Omental fat pad (tissue), 3 donors: ENCODE measurements at regions not wholly inside any gene's neighbourhood (a gene's known extent, or its start where the extent isn't known, plus 50 kb on each side); places are given as distances from the start of the nearest gene placed in this dataset.

Source experiments
- ATAC-seq: fragments of 150-250 bp; one replicate; pipeline ENCODE4 v1.9.1; 2016; ENCODE audit warnings: mild to moderate bottlenecking, moderate library complexity; ENCODE audit not compliant: low FRiP score
- DNase-seq: peaks from one replicate; pipeline ENCODE4 v3.0.0-alpha.2; 2019; ENCODE audit warnings: low spot score
- CTCF ChIP-seq, 3 donors: fragments of 450-650 bp; IDR thresholded peaks; one replicate each; pipeline ENCODE4 v1.5.1; 2016 to 2017; ENCODE audit warnings: antibody characterized with exemption in 3 of 3, mild to moderate bottlenecking in 3 of 3, moderate library complexity in 2 of 3

- no peak for ATAC-seq
Observed at GRCh38 chr3:117723825-117724224, 1014.2 kb downstream of the TUSC7 start.

DNA sequence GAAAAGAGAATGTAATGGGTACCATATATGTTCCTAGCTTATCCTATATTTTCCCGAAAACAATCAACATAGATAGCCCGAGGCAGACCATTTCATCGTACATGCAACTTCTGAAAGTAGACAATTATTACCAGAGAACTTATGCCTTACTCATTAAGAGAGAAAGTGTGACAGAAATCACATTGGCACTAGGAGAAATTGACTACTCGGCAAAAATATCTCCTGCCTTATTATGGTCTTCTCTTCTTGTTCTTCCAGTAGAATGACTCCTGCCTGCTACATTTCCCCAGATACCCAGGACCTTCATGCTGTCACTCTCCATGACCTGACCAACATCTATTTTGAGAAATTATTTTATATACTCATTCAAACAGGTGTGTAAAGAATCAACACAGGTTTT is 1015.7 kb downstream of the TUSC7 start:
- no peak for ATAC-seq
- TF ChIP-seq CTCF (IDR thresholded peaks at IDR 0.05): no peak
- no peak for DNase-seq

More at GRCh38 chr3:117723825-117724224, 1014.2 kb downstream of the TUSC7 start:
- TF ChIP-seq CTCF (IDR thresholded peaks at IDR 0.05): no peak
- no peak for DNase-seq

GRCh38 chr3:117726776-117727175 is 1017.2 kb downstream of the TUSC7 start:
- DNase-seq (no peak), ATAC-seq (no peak)
- TF ChIP-seq CTCF (IDR thresholded peaks at IDR 0.05): no peak

DNA sequence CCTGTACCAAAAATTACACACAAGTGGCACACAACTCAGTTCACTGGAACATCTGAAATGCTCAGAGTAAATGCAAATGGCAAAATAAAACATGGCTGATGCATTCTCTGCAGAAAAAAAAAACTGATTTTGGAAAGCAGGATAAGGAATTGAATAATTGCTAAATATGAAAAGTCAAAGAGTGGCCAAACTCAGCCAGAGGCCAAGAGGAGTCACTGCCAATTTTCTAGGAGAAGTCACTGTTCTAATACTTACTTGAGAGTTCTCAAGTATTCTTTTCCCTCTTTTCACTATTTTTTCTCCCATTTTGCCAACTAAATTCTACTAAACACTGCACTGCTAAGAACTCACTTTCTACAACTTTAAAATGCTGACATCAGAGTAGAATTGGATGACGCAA is 1018.6 kb downstream of the TUSC7 start:
- ATAC-seq: no peak
- TF ChIP-seq CTCF (IDR thresholded peaks at IDR 0.05): no peak
- no peak for DNase-seq

DNA sequence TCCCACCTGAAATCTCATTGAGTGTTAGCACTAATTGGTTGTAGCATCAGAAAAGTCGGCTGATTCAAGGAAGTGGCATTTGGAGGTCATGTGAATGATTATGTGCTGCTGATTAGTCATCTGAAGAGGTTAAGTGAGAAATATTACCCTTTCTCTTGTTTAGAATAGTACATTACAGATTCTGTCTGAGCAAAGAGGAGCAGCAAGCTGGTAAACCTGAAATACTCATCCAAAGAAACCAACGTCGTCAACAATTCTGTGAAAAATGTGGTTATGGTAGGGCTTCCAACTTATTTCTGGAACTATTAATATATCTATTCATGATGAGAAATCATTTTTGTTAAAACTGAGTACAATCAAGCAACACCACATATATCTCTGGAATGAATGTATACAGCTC is 1024.9 kb downstream of the TUSC7 start:
- TF ChIP-seq CTCF (IDR thresholded peaks at IDR 0.05): no peak
- no peak for ATAC-seq

GRCh38 chr3:117735481-117736101 is 1026.0 kb downstream of the TUSC7 start:
- TF ChIP-seq CTCF (IDR thresholded peaks at IDR 0.05): no peak

More for the DNA sequence above, 1024.9 kb downstream of the TUSC7 start:
- no peak for DNase-seq

GRCh38 chr3:117736846-117737245 is 1027.3 kb downstream of the TUSC7 start:
- DNase-seq (no peak), ATAC-seq (no peak)

More at GRCh38 chr3:117735481-117736101, 1026.0 kb downstream of the TUSC7 start:
- DNase-seq: no peak
- no peak for ATAC-seq

More at GRCh38 chr3:117736846-117737245, 1027.3 kb downstream of the TUSC7 start:
- no peak for TF ChIP-seq CTCF (IDR thresholded peaks at IDR 0.05)
